NCI-H2029 (cell line): ENCODE measurements at regions not wholly inside any gene's neighbourhood (a gene's known extent, or its start where the extent isn't known, plus 50 kb on each side); places are given as distances from the start of the nearest gene placed in this dataset.

ENCODE experiments used
- DNase-seq: peaks from one replicate; lab custom pipeline; 2025; lab: John Stamatoyannopoulos, UW

DNA sequence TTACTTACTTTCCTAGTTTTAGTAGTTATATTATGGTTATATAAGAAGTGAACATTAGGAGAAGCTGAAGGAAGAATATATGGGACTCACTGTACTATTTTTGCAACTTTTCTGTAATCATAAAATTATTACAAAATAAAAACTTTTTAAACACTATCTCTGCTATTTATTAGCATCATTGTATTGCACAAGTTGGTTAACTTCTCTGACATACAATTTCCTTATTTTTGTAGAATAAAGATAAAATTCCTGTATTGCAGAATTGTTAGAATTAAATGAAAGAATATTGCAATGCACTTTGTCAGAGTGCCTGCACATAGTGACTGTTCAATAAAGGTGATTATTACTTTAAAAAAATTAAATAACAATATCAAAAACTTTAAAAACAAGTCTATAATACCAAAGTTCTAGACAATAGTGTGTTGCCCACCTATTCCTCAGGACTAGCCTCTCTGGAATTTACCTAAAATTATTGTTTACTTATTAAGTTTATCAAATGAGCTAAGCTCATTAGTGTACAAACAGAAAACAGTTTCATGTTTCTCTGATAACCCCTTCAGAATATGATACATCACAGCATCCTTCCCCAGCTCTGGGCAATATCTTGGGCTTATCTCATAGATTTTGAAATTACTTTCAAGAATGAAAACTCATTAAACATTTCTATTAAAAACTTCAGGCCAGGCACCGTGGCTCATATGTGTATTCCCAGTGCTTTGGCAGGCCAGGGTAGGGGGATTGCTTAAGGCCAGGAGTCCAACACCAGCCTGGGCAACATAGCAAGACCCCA, 77.4 kb upstream of the TMPO start:
- DNase-seq = no peak

DNA sequence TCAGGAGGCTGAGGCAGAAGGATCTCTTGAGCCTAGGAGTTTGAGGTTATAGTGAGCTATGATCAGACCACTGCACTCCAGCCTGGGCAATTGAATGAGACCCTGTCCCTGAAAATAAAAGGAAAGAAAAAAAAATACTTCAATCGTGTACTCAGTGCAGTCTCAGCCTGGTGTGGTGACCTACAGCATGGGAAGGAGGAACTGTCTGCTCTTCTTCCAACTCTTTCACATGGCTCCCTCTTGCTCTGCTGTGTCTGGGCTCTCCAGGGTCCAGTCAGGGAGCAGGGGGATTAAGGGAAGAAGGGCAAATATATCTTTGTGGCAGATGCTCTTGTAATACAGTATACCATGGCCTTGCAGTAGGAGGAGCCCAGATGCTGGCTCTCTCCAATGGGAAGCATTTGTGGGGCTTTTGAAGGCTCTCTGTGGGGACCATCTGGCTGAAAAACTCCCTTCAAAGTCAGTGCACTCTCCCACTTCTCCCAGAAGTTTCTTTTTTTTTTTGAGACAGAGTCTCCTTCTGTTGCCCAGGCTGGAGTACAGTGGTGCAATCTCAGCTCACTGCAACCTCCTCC, 76.6 kb upstream of the TMPO start:
- no peak for DNase-seq

DNA sequence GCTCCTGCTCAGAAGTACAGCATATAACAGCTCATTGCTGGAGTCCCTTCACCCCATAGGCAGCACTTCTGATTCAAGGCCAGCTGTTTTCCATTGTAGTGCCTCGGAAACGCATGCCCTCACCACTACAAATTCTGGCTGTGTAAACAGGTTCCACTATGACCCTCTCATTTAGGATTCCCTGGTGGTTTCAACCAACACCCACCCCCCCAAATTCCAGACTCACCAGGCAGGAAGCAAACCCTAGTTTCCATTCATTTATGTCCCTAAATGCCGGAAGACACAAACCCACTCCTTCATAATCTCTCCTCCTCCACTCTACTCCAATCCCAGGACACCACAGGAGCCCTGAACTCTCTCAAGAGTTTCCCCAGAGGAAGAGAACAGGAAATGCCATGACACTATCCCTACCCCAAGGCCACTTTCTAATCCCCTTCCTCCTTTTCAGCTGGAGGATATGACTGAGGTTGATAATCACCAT, 75.9 kb upstream of the TMPO start:
- no peak for DNase-seq

DNA sequence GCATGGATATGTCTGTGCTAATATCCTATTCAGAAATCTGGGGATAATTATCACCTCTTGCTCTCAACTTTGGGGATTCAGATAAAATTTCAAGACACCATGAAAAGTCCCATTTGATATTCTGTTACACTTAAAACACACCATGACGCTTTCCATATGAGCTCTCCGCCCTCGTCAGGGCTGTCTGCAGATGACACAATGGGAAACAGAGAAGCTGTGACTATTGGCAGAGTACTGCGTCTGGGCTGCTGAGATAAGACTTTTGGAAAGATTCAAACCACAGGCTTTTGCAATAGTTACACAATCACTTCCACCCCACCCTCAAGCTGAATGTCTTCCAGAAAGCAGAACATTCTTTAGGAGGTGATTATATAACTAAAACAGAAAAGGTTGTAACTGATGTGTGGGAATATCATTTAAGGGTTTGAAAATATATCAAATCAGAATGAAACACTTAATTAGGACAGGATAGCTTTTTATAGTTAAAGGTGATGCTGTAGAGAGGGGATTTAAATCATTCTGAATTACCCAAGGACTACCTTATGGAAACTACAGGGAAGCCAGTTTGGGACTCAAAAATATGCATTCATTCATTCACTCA, 75.3 kb upstream of the TMPO start:
- no peak for DNase-seq

DNA sequence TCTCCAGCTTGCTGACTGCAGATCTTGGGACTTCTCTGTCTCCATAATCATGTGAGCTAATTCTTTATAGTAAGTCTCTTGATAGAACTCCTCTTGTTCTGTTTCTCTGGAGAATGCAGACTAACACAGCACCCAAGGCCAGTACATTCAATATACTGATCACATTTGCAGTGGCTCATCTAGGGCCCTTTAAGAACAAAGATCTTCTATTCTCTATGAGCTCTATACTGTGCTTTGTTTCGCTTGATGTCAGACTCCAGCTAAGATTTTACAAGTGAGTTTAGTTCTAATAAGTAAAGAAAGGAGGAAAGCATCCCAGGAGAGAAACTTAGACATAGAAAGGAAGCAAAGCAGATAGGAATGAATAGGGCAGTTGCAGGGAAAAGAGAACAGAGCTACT, 69.3 kb upstream of the TMPO start:
- DNase-seq = no peak

DNA sequence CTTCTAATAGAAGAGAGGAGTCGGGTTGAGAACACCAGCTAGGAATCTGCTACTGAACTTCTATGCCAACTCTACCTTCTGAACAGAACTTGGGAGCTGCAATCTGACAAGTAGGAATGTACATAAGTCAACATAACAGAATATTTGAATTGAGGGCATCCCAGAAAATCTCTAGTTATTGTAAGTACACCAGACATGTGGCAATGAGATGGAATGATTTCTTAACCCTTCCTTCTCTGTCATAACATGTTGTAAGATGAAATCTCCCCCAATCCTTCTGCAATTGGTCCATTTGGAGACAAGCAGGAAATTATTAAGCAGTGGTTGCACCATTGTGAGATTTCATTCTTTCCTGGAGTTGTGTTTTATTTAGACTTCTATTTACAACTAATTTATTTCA, 68.7 kb upstream of the TMPO start:
- DNase-seq = no peak

DNA sequence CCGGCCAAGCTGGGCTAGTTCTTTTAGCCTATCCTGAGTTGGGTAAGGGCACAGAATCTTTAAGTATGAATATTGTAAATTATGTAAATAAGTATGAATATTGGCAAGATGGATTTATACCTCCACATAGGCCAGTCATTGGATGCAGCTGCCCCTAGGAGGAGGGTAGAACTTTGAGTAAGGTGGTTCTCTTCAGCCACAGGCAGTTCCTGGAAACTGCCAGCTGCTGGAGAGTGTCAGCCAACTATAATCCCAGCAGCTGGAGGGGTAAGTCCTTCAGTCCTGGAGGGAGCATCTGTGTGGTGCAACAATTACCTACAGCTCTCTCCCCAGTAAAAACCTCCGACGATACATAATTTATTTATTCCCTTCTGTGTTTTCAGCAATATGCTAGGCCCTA, 65.8 kb upstream of the TMPO start:
- DNase-seq = no peak

DNA sequence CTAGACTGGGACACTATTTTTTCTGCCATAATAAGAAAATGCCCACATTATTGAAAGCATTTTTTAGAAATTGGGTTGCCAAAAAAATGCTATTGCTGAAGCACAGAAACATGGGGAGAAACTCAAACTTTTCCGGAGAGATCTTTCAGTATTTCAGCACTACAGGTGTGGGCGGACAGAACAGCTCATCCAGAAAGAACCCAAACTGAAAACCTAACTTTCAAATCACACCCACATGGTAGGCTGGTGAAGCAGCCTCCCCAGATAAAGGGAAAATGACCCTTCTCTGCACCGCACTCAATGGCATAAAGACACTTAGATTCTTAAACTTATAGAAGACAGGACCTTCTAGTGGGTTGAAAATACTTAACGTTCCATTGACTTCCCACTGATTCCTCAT, 62.3 kb upstream of the TMPO start:
- no peak for DNase-seq

DNA sequence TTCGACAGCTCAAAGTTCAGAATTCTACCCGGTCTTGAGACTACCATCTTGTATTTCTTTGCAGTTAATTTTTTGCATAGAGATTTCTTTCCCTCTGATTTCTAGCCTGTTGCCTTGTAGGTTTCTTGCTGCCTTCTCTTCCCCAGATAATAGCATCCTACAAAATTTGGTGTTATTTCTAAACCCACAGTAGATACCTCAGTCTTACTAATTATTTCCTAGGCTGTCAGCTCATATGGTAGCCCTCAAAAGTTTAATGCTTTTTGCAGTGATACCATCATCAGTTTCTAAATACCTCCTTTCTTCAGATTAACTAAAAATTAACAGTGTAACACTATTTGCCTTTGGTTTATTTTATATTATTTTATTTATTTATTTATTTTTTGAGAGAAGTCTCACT, 61.9 kb upstream of the TMPO start:
- DNase-seq = no peak

DNA sequence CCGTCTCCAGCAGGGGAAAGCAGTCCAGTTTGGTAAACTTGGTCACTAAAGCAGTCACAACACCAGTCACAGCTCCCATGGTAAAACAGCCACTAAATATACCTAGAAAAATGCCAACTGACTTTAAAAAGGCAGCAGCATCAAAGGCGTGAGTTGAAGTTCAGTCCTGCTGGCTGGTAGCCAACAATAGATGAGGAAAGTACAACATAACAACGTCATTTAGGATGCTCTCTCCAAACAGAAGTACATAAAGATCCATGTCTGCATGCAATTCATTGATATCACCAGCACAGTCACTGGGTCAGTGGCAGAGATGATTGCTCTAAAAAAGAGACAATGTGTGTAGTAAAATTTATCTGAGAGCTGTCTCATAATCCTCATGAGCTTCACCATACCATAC, 59.3 kb upstream of the TMPO start:
- DNase-seq = no peak

DNA sequence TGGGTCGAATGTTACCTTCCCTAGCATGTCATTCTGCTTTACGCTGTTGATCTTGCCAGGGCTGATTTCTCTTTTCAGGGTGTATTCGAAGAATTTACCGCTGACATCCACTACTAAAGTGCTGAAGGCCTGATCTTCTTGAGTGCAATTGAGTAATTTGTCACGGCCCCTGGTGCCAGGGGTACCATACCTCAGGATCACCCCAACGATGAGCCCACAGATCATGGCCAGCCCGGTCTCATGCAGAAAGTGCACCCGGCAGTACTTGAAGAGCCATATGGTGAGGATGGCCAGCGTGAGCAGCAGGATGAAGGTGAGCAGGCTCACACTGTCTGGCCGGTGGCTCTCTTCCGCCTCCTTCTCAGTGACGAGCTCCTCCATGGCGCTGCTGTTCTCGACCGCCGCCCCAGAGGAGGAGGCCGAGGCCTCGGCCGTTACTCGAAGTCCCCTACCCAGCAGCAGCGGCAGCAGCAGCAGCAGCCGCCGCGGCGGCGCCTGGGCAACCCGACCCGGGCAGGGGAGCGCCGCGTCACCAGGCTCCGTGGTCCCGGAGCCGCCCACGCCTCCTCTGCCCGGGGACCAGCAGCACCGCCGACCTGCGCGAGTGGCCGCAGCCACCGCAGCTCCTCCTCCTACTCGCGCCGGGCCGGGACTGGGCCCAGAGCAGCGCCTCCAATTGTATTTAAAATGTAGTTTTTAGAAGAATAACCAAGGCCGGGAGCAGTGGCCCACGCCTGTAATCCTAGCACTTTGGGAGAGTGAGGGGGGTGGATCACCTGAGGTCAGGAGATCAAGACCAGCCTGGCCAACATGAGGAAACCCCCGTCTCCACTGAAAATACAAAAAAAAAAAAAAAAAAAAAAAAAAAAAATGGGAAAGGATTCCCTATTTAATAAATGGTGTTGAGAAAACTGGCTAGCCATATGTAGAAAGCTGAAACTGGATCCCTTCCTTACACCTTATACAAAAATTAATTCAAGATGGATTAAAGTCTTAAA, 58.5 kb upstream of the TMPO start:
- DNase-seq = peak; percentile 24

DNA sequence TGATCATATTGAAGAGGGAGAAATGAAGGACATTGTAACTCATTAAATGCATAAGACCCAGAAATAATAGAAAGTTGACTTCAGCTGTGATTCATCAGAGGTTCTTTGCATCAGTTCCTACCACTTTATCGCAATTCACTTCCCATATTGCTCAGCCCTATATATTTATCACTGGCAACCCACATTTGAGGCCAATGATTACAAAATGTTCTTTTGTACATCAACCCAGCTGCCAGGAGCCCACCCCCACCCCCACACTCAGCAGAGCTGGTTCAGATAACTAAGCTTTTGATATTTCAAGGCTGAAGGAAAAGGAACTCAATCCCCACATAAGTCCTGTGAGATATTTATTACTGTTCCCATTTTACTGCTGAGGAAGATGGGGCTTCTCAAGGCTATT, 51.2 kb upstream of the TMPO start:
- DNase-seq = no peak

DNA sequence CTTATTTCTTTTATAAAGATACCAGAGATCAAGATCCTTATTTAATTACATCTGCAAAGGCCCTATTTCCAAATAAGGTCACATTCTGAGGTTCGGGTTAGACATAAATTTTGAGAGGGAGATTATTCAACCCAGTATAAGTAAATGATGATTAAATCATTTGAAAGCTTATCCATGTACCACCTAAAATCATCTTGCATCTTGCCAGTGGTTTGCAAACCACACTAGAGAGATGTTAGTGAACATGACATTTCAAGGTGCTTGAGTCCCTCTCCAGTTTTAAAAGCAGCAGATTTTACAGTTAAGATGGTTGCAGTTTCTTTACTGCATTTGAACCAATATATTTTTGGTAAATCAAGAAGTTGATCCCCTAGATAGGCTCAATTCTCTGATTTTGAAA, 49.9 kb upstream of the TMPO start:
- no peak for DNase-seq
